SU-DHL-6 (cell line): ENCODE measurements at regions not wholly inside any gene's neighbourhood (a gene's known extent, or its start where the extent isn't known, plus 50 kb on each side); places are given as distances from the start of the nearest gene placed in this dataset.

ENCODE experiments used
- CTCF ChIP-seq: fragments of 200-600 bp; sonication (generic); IDR thresholded peaks from one replicate; pipeline ENCODE4 v1.5.1; 2017; ENCODE audit warnings: antibody characterized with exemption, mild to moderate bottlenecking, low read length, moderate library complexity; ENCODE audit not compliant: insufficient read depth, poor library complexity, severe bottlenecking
- EZH2phosphoT487 ChIP-seq: fragments of 200-600 bp; sonication (generic), shearing (Covaris generic); conservative IDR thresholded peaks from 2 replicates; pipeline ENCODE4 v1.6.1; 2018; ENCODE audit warnings: mild to moderate bottlenecking, antibody characterized with exemption, low read length, moderate library complexity, mixed read lengths

GRCh38 chr3:153866901-153867300, 254.3 kb upstream of the ARHGEF26 start:
- TF ChIP-seq CTCF (no peak), EZH2phosphoT487 (no peak)
